Lower lobe of right lung (tissue), 2 donors: ENCODE measurements at regions not wholly inside any gene's neighbourhood (a gene's known extent, or its start where the extent isn't known, plus 50 kb on each side); places are given as distances from the start of the nearest gene placed in this dataset.
A peak's percentile ranks its signal among the peaks of the same experiment; 100 is the strongest.

ENCODE experiments used
- ATAC-seq, 2 donors: fragments of 200-7000 bp; cut with Tn5 transposase; one replicate each; pipeline ENCODE4 v1.9.1; 2020 to 2022; ENCODE audit warnings: mild to moderate bottlenecking in 2 of 2, moderate library complexity in 2 of 2
- DNase-seq: peaks from one replicate; pipeline ENCODE4 v3.0.0-alpha.2; 2020
- H3K27ac ChIP-seq: fragments of 200-600 bp; one replicate; pipeline ENCODE4 v1.8.0; 2022
- H3K27me3 ChIP-seq: fragments of 200-600 bp; one replicate; pipeline ENCODE4 v1.8.0; 2022; ENCODE audit warnings: low read depth
- H3K36me3 ChIP-seq: fragments of 200-600 bp; one replicate; pipeline ENCODE4 v1.8.0; 2022; ENCODE audit warnings: mild to moderate bottlenecking
- H3K4me1 ChIP-seq: fragments of 200-600 bp; one replicate; pipeline ENCODE4 v1.8.0; 2022
- H3K4me3 ChIP-seq: fragments of 200-600 bp; one replicate; pipeline ENCODE4 v1.8.0; 2022; ENCODE audit warnings: mild to moderate bottlenecking
- H3K9me3 ChIP-seq: fragments of 200-600 bp; one replicate; pipeline ENCODE4 v1.8.0; 2022
- CTCF ChIP-seq: fragments of 200-600 bp; IDR thresholded peaks from one replicate; pipeline ENCODE4 v1.8.0; 2022; ENCODE audit warnings: antibody characterized with exemption, mild to moderate bottlenecking
- intact Hi-C: fragments of 100-400 bp; cut with DNase I; formaldehyde crosslinking; loops from one replicate; pipeline ENCODE4 v1.11.0; 2022
- donor health status: DM: no; HTN: yes; CAD: no; lungs with severe emphysema.

- H3K9me3 ChIP-seq = no peaks in the 10 kb centered on the region
- DNase-seq (no peak), ATAC-seq (no peak)
These were observed 58.6 kb upstream of the NYAP2 start for GRCh38 chr2:225340923-225341322.

GRCh38 chr2:225337183-225337582, 62.3 kb upstream of the NYAP2 start:
- TF ChIP-seq CTCF = no peak
- peak; percentile 65 to 88 for ATAC-seq

More at GRCh38 chr2:225340923-225341322, 58.6 kb upstream of the NYAP2 start:
- TF ChIP-seq CTCF = no peak
- no peak overlapping the region for H3K4me3 ChIP-seq
- no peaks in the 10 kb centered on the region for H3K27me3 ChIP-seq
- H3K27ac ChIP-seq = no peak overlapping the region
- H3K4me1 ChIP-seq = no peaks in the 10 kb centered on the region
- H3K36me3 ChIP-seq = no peaks in the 10 kb centered on the region
- intact Hi-C loops = no loop called here

GRCh38 chr2:225334514-225334913, 65.0 kb upstream of the NYAP2 start:
- Histone ChIP-seq H3K9me3 (no peaks in the 10 kb centered on the region), H3K4me1 (no peaks in the 10 kb centered on the region), H3K27me3 (no peaks in the 10 kb centered on the region), H3K27ac (no peak overlapping the region), H3K36me3 (no peaks in the 10 kb centered on the region), H3K4me3 (no peak overlapping the region)
- peak in 1 of 2 donors; percentile 80 for ATAC-seq
- intact Hi-C loops = no loop called here
- no peak for DNase-seq
- TF ChIP-seq CTCF = no peak

More at GRCh38 chr2:225337183-225337582, 62.3 kb upstream of the NYAP2 start:
- Histone ChIP-seq H3K4me3 (no peak overlapping the region), H3K27ac (no peak overlapping the region), H3K36me3 (no peaks in the 10 kb centered on the region), H3K9me3 (no peaks in the 10 kb centered on the region), H3K4me1 (no peaks in the 10 kb centered on the region), H3K27me3 (no peaks in the 10 kb centered on the region)
- intact Hi-C loops = no loop called here
- no peak for DNase-seq

- Histone ChIP-seq H3K4me1 (no peaks in the 10 kb centered on the region), H3K36me3 (no peaks in the 10 kb centered on the region), H3K27me3 (no peaks in the 10 kb centered on the region), H3K4me3 (no peak overlapping the region), H3K9me3 (no peaks in the 10 kb centered on the region), H3K27ac (no peak overlapping the region)
- no peak for DNase-seq
- intact Hi-C loops = no loop called here
- ATAC-seq = no peak
- no peak for TF ChIP-seq CTCF
These were observed 71.3 kb upstream of the NYAP2 start for GRCh38 chr2:225328192-225328591.

GRCh38 chr2:225326969-225327368, 72.5 kb upstream of the NYAP2 start:
- DNase-seq = no peak

More at GRCh38 chr2:225326969-225327368, 72.5 kb upstream of the NYAP2 start:
- Histone ChIP-seq H3K27ac (no peak overlapping the region), H3K27me3 (no peaks in the 10 kb centered on the region), H3K36me3 (no peaks in the 10 kb centered on the region), H3K4me1 (no peaks in the 10 kb centered on the region), H3K9me3 (no peaks in the 10 kb centered on the region), H3K4me3 (no peak overlapping the region)
- no peak for ATAC-seq
- intact Hi-C loops = no loop called here
- no peak for TF ChIP-seq CTCF
